ENCODE measurements at regions not wholly inside any gene's neighbourhood (a gene's known extent, or its start where the extent isn't known, plus 50 kb on each side); places are given as distances from the start of the nearest gene placed in this dataset.

GRCh38 chr4:138663883-138664282 is 351.7 kb upstream of the NOCT start:
- H3K27ac ChIP-seq, result no peak overlapping the region
- H3K9me2 ChIP-seq (ENCODE audit: insufficient read depth), result no peaks in the 10 kb centered on the region
- no peak overlapping the region for H3K9ac ChIP-seq
- 48 to 60% methylated on average over 4 of the region's 4 CpGs for WGBS, 2 experiments (ENCODE audit: low coverage in 1 of 2, low lambda C conversion rate in 2 of 2, missing lambda C conversion rate in 2 of 2)
- in situ Hi-C loops (cut with MboI), result loop anchor here (25.0 kb wide), 1 partner anchor 1552 kb away; no protein-coding TSS in a partner anchor
- H3K9me3 ChIP-seq (ENCODE audit: low read depth), result no peaks in the 10 kb centered on the region
- peak; percentile 11 for DNase-seq
- H3K4me2 ChIP-seq (ENCODE audit: unreplicated experiment), result no peak overlapping the region
- no peak overlapping the region for H3K4me3 ChIP-seq
- H4K20me1 ChIP-seq (ENCODE audit: insufficient read depth), result no peaks in the 10 kb centered on the region
- H3K27me3 ChIP-seq (replicated peaks; ENCODE audit: insufficient read depth), result no peaks in the 10 kb centered on the region
- TF ChIP-seq EZH2phosphoT487 (IDR thresholded peaks at IDR 0.05; ENCODE audit: insufficient read depth, low read depth) (no peak), EZH2 (IDR thresholded peaks at IDR 0.05; ENCODE audit: insufficient read depth, poor library complexity, severe bottlenecking) (no peak)
- peak overlapping the region; percentile 34; the same call in 1 of the 2 replicates for H2AFZ ChIP-seq
- 0 out of 2 replicates have a peak, but pooled peaks cover under 1% of the 10 kb centered on the region for H3K4me1 ChIP-seq (ENCODE audit: insufficient read depth)
- no peaks in the 10 kb centered on the region for H3F3A ChIP-seq (ENCODE audit: insufficient read depth)
- no peaks in the 10 kb centered on the region for H3K79me2 ChIP-seq (ENCODE audit: insufficient read depth)
- H3K36me3 ChIP-seq (ENCODE audit: low read depth), result no peaks in the 10 kb centered on the region

- Histone ChIP-seq H3K9me2 (ENCODE audit: insufficient read depth) (no peaks in the 10 kb centered on the region), H3K9ac (no peak overlapping the region), H3K9me3 (ENCODE audit: low read depth) (no peaks in the 10 kb centered on the region), H3K4me1 (ENCODE audit: insufficient read depth) (no peaks in the 10 kb centered on the region), H3F3A (ENCODE audit: insufficient read depth) (no peaks in the 10 kb centered on the region), H4K20me1 (ENCODE audit: insufficient read depth) (no peaks in the 10 kb centered on the region), H3K27me3 (replicated peaks; ENCODE audit: insufficient read depth) (no peaks in the 10 kb centered on the region), H3K27ac (no peak overlapping the region), H3K4me2 (ENCODE audit: unreplicated experiment) (no peak overlapping the region), H3K79me2 (ENCODE audit: insufficient read depth) (no peaks in the 10 kb centered on the region), H2AFZ (no peak overlapping the region), H3K36me3 (ENCODE audit: low read depth) (no peaks in the 10 kb centered on the region), H3K4me3 (no peak overlapping the region)
- no peak for DNase-seq
- TF ChIP-seq EZH2 (IDR thresholded peaks at IDR 0.05; ENCODE audit: insufficient read depth, poor library complexity, severe bottlenecking) (no peak), EZH2phosphoT487 (IDR thresholded peaks at IDR 0.05; ENCODE audit: insufficient read depth, low read depth) (no peak)
- in situ Hi-C loops (cut with MboI), result loop anchor here (25.0 kb wide), 1 partner anchor 1548 kb away; no protein-coding TSS in a partner anchor
- WGBS, 2 experiments (ENCODE audit: low coverage in 1 of 2, low lambda C conversion rate in 2 of 2, missing lambda C conversion rate in 2 of 2), result 86 to 90% methylated on average over 6 of the region's 6 CpGs
Measured at GRCh38 chr4:138659812-138660316, 355.7 kb upstream of the NOCT start.

GRCh38 chr4:138659037-138659811 is 356.4 kb upstream of the NOCT start:
- 89 to 91% methylated on average over 11 of the region's 11 CpGs for WGBS, 2 experiments (ENCODE audit: low coverage in 1 of 2, low lambda C conversion rate in 2 of 2, missing lambda C conversion rate in 2 of 2)
- in situ Hi-C loops (cut with MboI), result loop anchor here (25.0 kb wide), 1 partner anchor 1547 kb away; no protein-coding TSS in a partner anchor

GRCh38 chr4:138658518-138658917 is 357.1 kb upstream of the NOCT start:
- Histone ChIP-seq H3K27me3 (replicated peaks; ENCODE audit: insufficient read depth) (no peaks in the 10 kb centered on the region), H3F3A (ENCODE audit: insufficient read depth) (no peaks in the 10 kb centered on the region), H3K27ac (no peak overlapping the region), H3K4me3 (no peak overlapping the region), H3K36me3 (ENCODE audit: low read depth) (no peaks in the 10 kb centered on the region), H2AFZ (no peak overlapping the region), H3K79me2 (ENCODE audit: insufficient read depth) (no peaks in the 10 kb centered on the region), H3K9ac (no peak overlapping the region), H3K4me1 (ENCODE audit: insufficient read depth) (no peaks in the 10 kb centered on the region), H3K4me2 (ENCODE audit: unreplicated experiment) (no peak overlapping the region), H3K9me3 (ENCODE audit: low read depth) (no peaks in the 10 kb centered on the region), H3K9me2 (ENCODE audit: insufficient read depth) (no peaks in the 10 kb centered on the region), H4K20me1 (ENCODE audit: insufficient read depth) (no peaks in the 10 kb centered on the region)
- TF ChIP-seq EZH2 (IDR thresholded peaks at IDR 0.05; ENCODE audit: insufficient read depth, poor library complexity, severe bottlenecking), result no peak
- no peak for TF ChIP-seq EZH2phosphoT487 (IDR thresholded peaks at IDR 0.05; ENCODE audit: insufficient read depth, low read depth)
- DNase-seq, result no peak
- WGBS, 2 experiments (ENCODE audit: low coverage in 1 of 2, low lambda C conversion rate in 2 of 2, missing lambda C conversion rate in 2 of 2), result 35 to 39% methylated on average over 2 of the region's 2 CpGs
- in situ Hi-C loops (cut with MboI), result loop anchor here (25.0 kb wide), 1 partner anchor 1546 kb away; no protein-coding TSS in a partner anchor

More at GRCh38 chr4:138659037-138659811, 356.4 kb upstream of the NOCT start:
- Histone ChIP-seq H3K9me2 (ENCODE audit: insufficient read depth) (no peaks in the 10 kb centered on the region), H3K4me2 (ENCODE audit: unreplicated experiment) (no peak overlapping the region), H3F3A (ENCODE audit: insufficient read depth) (no peaks in the 10 kb centered on the region), H3K27ac (no peak overlapping the region), H3K9ac (no peak overlapping the region), H3K27me3 (replicated peaks; ENCODE audit: insufficient read depth) (no peaks in the 10 kb centered on the region), H3K36me3 (ENCODE audit: low read depth) (no peaks in the 10 kb centered on the region), H3K79me2 (ENCODE audit: insufficient read depth) (no peaks in the 10 kb centered on the region), H3K4me3 (no peak overlapping the region), H3K9me3 (ENCODE audit: low read depth) (no peaks in the 10 kb centered on the region), H2AFZ (no peak overlapping the region), H4K20me1 (ENCODE audit: insufficient read depth) (no peaks in the 10 kb centered on the region), H3K4me1 (ENCODE audit: insufficient read depth) (no peaks in the 10 kb centered on the region)
- DNase-seq, result no peak
- TF ChIP-seq EZH2 (IDR thresholded peaks at IDR 0.05; ENCODE audit: insufficient read depth, poor library complexity, severe bottlenecking), result no peak
- TF ChIP-seq EZH2phosphoT487 (IDR thresholded peaks at IDR 0.05; ENCODE audit: insufficient read depth, low read depth), result no peak

Measured in GM23248 (cell line).